Stimulated activated CD4-positive, alpha-beta T cell treated with anti-CD3 and anti-CD28 coated beads, Interleukin-4, amount 100 ng/mL, for 48 hours (primary cell): ENCODE measurements at regions not wholly inside any gene's neighbourhood (a gene's known extent, or its start where the extent isn't known, plus 50 kb on each side); places are given as distances from the start of the nearest gene placed in this dataset.

ENCODE experiments used
- DNase-seq, 2 donors: peaks; one replicate each; pipeline ENCODE4 v3.0.0-alpha.2; 2020; ENCODE audit warnings: low read depth in 2 of 2

- DNase-seq = no peak
These were observed 409.3 kb upstream of the SLC24A2 start for GRCh38 chr9:20197976-20198685.

GRCh38 chr9:20191228-20191840, 402.5 kb upstream of the SLC24A2 start:
- no peak for DNase-seq

- DNase-seq = no peak
These were observed 401.0 kb upstream of the SLC24A2 start for GRCh38 chr9:20189871-20190270.

GRCh38 chr9:20188616-20189369, 400.0 kb upstream of the SLC24A2 start:
- DNase-seq = no peak

GRCh38 chr9:20187318-20187717, 398.5 kb upstream of the SLC24A2 start:
- no peak for DNase-seq

DNA sequence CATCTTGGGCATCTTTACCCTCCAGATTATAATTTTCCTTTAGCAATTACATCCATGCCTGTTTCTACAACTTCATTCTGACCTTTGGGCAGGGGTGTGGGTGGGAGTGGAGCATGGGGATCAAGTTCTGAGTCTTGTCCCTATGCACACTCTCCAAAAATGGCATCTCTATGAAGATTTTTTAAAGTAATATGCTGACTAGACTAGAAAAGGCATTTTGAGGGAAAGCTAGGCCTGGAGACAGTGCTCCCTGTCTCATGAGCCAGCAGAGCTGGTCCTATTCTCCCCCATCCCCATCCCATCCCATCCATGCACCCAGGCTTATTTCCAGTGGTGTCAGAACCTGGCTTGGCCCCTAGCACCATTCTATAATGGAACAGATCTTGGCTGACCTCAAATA, 398.0 kb upstream of the SLC24A2 start:
- DNase-seq = no peak

- DNase-seq = no peak
These were observed 397.4 kb upstream of the SLC24A2 start for GRCh38 chr9:20186231-20186630.

DNA sequence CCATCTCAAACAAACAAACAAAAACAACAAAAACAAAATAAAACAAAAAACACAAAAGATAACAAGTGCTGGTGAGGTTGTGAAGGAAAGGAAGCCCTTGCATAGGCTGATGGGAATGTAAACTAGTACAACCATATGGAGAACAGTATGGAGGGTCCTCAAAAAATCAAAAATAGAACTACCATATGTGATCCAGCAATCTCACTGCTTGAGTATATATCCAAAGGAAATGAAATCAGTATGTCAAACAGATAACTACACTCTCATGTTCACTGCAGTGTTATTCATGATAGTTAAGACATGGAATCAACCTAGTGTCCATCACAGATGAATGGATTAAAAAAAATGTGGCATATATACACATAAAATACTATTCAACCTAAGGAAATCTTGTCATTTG, 395.7 kb upstream of the SLC24A2 start:
- DNase-seq = no peak

DNA sequence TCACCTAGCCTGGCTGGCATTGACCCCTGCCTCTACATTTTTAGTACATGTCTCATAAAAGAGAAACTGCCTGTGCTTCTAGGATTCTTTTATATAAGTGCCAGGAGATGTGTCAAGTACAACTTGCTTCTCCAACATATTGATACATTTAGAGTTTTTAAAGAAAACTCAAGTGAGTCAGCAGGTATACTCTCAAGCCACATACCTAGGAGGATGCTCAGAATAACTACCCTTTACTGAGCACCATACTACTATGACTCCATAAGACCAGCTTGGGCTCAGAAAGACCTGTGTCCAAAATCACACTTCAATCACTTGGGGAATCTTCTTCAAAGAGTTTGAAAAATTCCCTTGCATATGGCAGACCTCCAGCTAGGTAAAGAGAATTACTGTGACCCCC, 389.8 kb upstream of the SLC24A2 start:
- DNase-seq = no peak

DNA sequence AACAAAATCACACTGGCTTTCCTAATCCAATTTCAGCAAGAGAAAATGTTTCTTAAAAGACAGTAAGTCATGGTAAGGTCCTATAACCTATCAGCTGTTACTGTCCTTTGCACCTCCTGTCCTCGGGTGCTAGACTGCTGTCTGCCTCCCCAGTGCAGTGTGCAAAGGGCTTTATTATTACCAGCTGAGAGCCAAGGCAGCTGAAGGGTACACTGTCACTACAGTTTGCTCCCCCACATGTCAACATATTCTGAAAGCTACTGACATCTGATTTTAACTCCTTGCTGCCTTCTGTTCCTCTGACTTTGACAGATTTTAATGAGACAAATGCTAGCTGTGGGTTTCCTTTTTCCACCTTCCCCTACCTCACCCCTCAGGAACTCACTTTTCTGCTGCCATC, 389.4 kb upstream of the SLC24A2 start:
- DNase-seq = no peak

GRCh38 chr9:20170122-20170521, 381.3 kb upstream of the SLC24A2 start:
- DNase-seq = no peak

- DNase-seq = no peak
These were observed 363.4 kb upstream of the SLC24A2 start for GRCh38 chr9:20152151-20152725.

GRCh38 chr9:20148416-20148815, 359.6 kb upstream of the SLC24A2 start:
- no peak for DNase-seq

DNA sequence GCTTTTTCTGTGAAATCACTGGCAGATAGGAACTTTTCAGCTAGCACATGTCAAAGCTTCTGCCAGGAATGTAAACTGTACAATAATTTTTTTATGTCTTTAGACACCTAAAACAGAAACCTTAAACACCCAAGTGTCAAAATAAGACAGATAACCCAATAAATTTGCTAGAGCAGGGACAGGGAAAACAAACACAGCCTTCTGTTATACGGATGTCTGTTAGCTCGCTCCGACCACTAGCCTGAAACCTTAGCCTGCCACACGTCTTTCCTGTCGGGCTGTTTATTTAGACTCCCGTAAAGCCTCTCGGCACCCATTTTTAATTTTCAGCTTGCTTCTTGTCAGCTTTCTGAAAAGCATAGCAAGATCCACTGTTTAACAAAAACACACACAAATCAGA, 355.4 kb upstream of the SLC24A2 start:
- no peak for DNase-seq

DNA sequence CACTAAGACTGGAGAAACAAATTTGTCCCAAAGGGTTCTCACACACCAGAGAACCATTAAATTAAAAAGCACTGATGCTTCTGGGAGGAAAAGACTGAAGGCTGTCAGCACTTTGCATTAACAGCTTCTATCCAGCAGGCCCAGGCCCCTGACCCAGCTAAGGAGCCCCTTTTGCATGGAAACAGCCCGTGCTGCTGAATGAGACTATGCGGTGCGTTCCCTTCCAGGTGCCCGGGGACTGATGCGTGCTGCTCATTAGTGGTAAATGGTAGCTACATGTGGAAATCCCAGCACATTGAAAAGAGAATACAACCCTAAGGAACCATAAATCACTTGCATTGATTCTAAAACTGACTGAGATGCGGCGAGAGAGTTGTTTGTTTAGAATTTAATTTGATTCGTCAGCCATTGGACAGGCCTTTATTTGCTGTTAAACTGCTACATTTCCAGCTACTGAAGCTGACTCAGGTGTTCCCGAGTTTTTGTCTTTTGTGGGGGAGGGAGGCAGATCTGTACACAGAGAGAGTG, 351.0 kb upstream of the SLC24A2 start:
- no peak for DNase-seq

- no peak for DNase-seq
These were observed 350.0 kb upstream of the SLC24A2 start for GRCh38 chr9:20138841-20139240.

DNA sequence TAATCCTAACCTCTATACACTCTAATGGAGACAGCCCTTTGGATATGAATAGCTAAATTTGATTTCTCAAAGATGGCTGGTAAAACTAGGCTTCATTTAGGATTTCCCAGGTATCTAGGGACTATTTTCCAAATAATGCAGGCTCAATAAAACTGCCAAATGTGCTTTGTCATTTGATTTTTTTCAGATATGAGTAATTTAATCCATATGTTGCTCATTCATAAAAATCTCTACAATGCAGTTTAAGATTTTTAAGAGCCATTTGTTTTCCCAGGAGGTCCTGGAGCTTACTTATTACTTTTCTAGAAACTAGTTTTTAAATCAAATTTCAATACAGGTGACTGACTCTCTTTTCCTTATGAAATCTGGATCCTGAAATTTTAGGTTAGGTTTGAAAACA, 349.3 kb upstream of the SLC24A2 start:
- DNase-seq = no peak

GRCh38 chr9:20137425-20137824, 348.6 kb upstream of the SLC24A2 start:
- no peak for DNase-seq

- no peak for DNase-seq
These were observed 346.4 kb upstream of the SLC24A2 start for GRCh38 chr9:20135119-20135697.

DNA sequence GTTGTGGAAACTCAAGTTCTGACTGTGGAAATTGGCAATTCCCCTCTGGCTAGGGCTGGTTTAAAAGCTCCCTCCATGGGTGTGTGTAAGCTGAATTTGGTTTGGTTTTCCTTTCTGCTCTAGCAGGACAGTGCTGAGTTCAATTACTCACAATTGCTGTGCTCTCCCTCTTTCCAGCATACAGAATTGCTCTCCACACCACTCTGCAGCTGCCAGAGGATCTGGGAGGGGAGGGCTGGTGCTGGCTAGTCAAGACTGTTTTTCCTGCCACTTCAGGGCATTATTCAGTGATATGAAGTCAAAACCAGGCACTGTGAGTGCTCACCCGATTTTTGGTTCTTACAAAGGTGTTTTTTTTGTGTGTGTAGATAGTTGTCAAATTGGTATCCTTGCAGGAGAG, 336.9 kb upstream of the SLC24A2 start:
- DNase-seq = no peak

DNA sequence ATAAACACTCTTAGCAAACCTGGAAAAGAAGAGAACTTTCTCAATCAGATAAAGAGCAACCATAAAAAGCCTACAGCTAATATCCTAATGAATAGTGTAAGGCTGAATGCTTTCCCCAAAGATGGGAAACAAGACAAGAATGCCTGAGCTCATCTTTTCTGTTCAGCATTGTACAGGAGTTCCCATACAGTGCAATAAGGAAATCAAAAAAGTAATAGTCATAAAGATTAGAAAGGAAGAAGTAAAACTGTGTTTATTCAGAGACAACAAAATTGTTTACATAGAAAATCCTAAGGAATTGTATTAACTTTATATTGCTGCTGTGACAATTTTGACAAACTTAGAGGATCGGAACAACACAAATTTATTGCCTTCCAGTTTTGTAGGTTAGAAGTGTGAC, 330.7 kb upstream of the SLC24A2 start:
- no peak for DNase-seq

- DNase-seq = no peak
These were observed 329.1 kb upstream of the SLC24A2 start for GRCh38 chr9:20117986-20118385.
